ENCODE measurements at regions not wholly inside any gene's neighbourhood (a gene's known extent, or its start where the extent isn't known, plus 50 kb on each side); places are given as distances from the start of the nearest gene placed in this dataset.
"Not testable (repeated sequence)": the region's sequence is repeated elsewhere in the genome, so short reads cannot be mapped to it uniquely, and the experiment has no call there.

- Histone ChIP-seq H3K27me3 (replicated peaks; ENCODE audit: control insufficient read depth, insufficient read depth, low read length, poor library complexity, severe bottlenecking) (no peaks in the 10 kb centered on the region), H3K4me1 (ENCODE audit: control insufficient read depth, insufficient read depth, low read length, poor library complexity, severe bottlenecking) (peaks cover under 1% of the 10 kb centered on the region), H3K36me3 (ENCODE audit: control insufficient read depth, insufficient read depth, low read length) (no peaks in the 10 kb centered on the region), H3K27ac (ENCODE audit: insufficient read depth, low read length, poor library complexity, severe bottlenecking) (no peak overlapping the region), H3K4me3 (ENCODE audit: insufficient read depth, low read depth, low read length, poor library complexity, severe bottlenecking) (no peak overlapping the region), H3K9me3 (ENCODE audit: control insufficient read depth, low read length) (no peaks in the 10 kb centered on the region)
- DNase-seq: no peak
These were observed 91.1 kb upstream of the CLPB start for GRCh38 chr11:72525466-72525865.

DNA sequence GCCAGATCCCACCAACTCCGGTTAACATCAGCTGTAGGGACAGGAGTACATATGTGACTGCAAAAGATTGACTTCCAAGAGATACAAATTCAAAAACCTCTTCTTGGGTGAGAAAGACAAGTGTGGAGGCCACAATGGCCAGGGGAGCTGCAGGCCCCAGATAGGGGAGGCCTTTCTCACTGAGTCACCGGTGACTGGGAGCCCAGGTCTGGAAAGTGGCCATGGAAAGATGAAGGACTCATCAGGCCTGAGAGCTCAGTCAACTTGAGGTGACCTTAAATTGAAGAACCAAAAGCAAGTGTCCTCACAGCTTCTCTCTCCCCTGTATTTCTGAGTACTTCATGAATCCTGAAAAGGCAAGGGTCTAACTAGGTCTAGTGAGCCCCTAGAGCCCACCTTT is 90.4 kb upstream of the CLPB start:
- DNase-seq: no peak
- Histone ChIP-seq H3K4me1 (ENCODE audit: control insufficient read depth, insufficient read depth, low read length, poor library complexity, severe bottlenecking) (peaks cover 7% of the 10 kb centered on the region), H3K4me3 (ENCODE audit: insufficient read depth, low read depth, low read length, poor library complexity, severe bottlenecking) (no peak overlapping the region), H3K27me3 (replicated peaks; ENCODE audit: control insufficient read depth, insufficient read depth, low read length, poor library complexity, severe bottlenecking) (no peaks in the 10 kb centered on the region), H3K36me3 (ENCODE audit: control insufficient read depth, insufficient read depth, low read length) (no peaks in the 10 kb centered on the region), H3K9me3 (ENCODE audit: control insufficient read depth, low read length) (no peaks in the 10 kb centered on the region), H3K27ac (ENCODE audit: insufficient read depth, low read length, poor library complexity, severe bottlenecking) (no peak overlapping the region)

GRCh38 chr11:72523991-72524390 is 89.7 kb upstream of the CLPB start:
- Histone ChIP-seq H3K9me3 (ENCODE audit: control insufficient read depth, low read length) (no peaks in the 10 kb centered on the region), H3K27ac (ENCODE audit: insufficient read depth, low read length, poor library complexity, severe bottlenecking) (no peak overlapping the region), H3K4me1 (ENCODE audit: control insufficient read depth, insufficient read depth, low read length, poor library complexity, severe bottlenecking) (peaks cover 10% of the 10 kb centered on the region), H3K27me3 (replicated peaks; ENCODE audit: control insufficient read depth, insufficient read depth, low read length, poor library complexity, severe bottlenecking) (no peaks in the 10 kb centered on the region), H3K36me3 (ENCODE audit: control insufficient read depth, insufficient read depth, low read length) (no peaks in the 10 kb centered on the region), H3K4me3 (ENCODE audit: insufficient read depth, low read depth, low read length, poor library complexity, severe bottlenecking) (no peak overlapping the region)
- DNase-seq: no peak

DNA sequence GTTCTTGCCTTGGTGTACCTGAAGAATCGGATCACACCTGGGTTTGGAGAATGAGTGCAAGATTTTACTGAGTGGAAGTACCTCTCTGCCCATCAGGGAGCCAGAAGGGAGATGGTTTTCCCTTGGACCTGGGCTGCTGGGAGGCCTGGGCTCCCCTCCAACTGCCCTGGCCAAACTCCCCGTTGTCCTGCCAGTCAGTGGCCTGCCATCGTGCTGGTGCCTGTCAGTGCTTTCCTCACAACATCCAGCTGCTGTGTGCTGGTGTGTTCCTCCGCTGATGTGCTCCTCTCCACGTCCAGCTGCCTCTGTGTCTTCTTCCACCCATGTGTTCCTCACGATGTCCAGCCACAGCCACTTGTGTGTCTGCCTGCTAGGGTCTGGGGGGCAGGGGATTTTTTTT is 87.9 kb upstream of the CLPB start:
- no peak for DNase-seq
- H3K36me3 ChIP-seq (ENCODE audit: control insufficient read depth, insufficient read depth, low read length): no peaks in the 10 kb centered on the region
- H3K9me3 ChIP-seq (ENCODE audit: control insufficient read depth, low read length): no peaks in the 10 kb centered on the region
- no peaks in the 10 kb centered on the region for H3K27me3 ChIP-seq (replicated peaks; ENCODE audit: control insufficient read depth, insufficient read depth, low read length, poor library complexity, severe bottlenecking)
- no peak overlapping the region for H3K27ac ChIP-seq (ENCODE audit: insufficient read depth, low read length, poor library complexity, severe bottlenecking)
- no peak overlapping the region for H3K4me3 ChIP-seq (ENCODE audit: insufficient read depth, low read depth, low read length, poor library complexity, severe bottlenecking)
- H3K4me1 ChIP-seq (ENCODE audit: control insufficient read depth, insufficient read depth, low read length, poor library complexity, severe bottlenecking): peaks cover 10% of the 10 kb centered on the region

DNA sequence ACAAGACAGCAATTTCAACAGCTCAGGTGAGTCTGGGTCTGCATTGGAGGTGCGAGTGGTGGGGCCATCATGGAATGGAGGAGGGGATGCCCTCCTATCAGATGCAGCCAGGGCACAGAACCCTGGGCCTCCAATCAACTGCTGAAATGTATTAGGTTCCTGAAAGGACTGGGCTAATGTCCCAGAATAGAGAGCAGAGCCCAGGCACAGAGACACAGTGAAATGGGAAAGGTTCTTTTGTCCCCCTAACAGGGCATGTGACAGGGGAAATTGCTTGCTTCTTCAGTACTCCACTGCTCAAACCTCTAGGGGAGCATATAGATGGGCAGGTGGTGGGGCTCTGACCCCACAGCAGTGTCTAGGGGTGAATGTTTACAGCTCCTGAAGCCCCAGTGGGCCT is 87.3 kb upstream of the CLPB start:
- Histone ChIP-seq H3K27me3 (replicated peaks; ENCODE audit: control insufficient read depth, insufficient read depth, low read length, poor library complexity, severe bottlenecking) (no peaks in the 10 kb centered on the region), H3K4me1 (ENCODE audit: control insufficient read depth, insufficient read depth, low read length, poor library complexity, severe bottlenecking) (peaks cover 10% of the 10 kb centered on the region), H3K4me3 (ENCODE audit: insufficient read depth, low read depth, low read length, poor library complexity, severe bottlenecking) (no peak overlapping the region), H3K9me3 (ENCODE audit: control insufficient read depth, low read length) (no peaks in the 10 kb centered on the region), H3K36me3 (ENCODE audit: control insufficient read depth, insufficient read depth, low read length) (no peaks in the 10 kb centered on the region), H3K27ac (ENCODE audit: insufficient read depth, low read length, poor library complexity, severe bottlenecking) (no peak overlapping the region)
- no peak for DNase-seq

DNA sequence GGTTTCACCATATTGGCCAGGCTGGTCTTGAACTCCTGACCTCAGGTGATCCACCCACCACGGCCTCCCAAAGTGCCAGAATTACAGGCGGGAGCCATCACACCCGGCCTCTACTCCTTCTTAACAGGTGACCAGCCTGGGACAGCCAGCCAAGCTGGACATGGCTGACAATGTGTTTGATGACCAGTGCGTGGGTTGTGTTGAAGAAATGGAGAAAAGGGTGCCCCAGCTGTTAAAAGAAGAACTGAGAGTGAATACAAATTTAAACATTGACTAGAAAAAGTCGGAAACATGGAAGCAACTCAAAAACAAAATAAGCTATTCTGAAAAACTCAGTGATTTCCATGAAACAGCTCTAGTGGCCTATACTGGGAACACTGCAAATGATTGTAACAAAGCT is 86.5 kb upstream of the CLPB start:
- Histone ChIP-seq H3K36me3 (ENCODE audit: control insufficient read depth, insufficient read depth, low read length) (no peaks in the 10 kb centered on the region), H3K9me3 (ENCODE audit: control insufficient read depth, low read length) (no peaks in the 10 kb centered on the region), H3K27me3 (replicated peaks; ENCODE audit: control insufficient read depth, insufficient read depth, low read length, poor library complexity, severe bottlenecking) (no peaks in the 10 kb centered on the region), H3K4me1 (ENCODE audit: control insufficient read depth, insufficient read depth, low read length, poor library complexity, severe bottlenecking) (peaks cover 10% of the 10 kb centered on the region), H3K4me3 (ENCODE audit: insufficient read depth, low read depth, low read length, poor library complexity, severe bottlenecking) (no peak overlapping the region), H3K27ac (ENCODE audit: insufficient read depth, low read length, poor library complexity, severe bottlenecking) (no peak overlapping the region)
- DNase-seq: no peak

GRCh38 chr11:72519882-72520281 is 85.6 kb upstream of the CLPB start:
- Histone ChIP-seq H3K4me1 (ENCODE audit: control insufficient read depth, insufficient read depth, low read length, poor library complexity, severe bottlenecking) (peaks cover 10% of the 10 kb centered on the region), H3K4me3 (ENCODE audit: insufficient read depth, low read depth, low read length, poor library complexity, severe bottlenecking) (peak overlapping the region; percentile 58), H3K27ac (ENCODE audit: insufficient read depth, low read length, poor library complexity, severe bottlenecking) (peak overlapping the region; percentile 37)
- not testable (repeated sequence) for DNase-seq; H3K27me3 ChIP-seq (replicated peaks; ENCODE audit: control insufficient read depth, insufficient read depth, low read length, poor library complexity, severe bottlenecking); H3K36me3 ChIP-seq (ENCODE audit: control insufficient read depth, insufficient read depth, low read length); H3K9me3 ChIP-seq (ENCODE audit: control insufficient read depth, low read length)

DNA sequence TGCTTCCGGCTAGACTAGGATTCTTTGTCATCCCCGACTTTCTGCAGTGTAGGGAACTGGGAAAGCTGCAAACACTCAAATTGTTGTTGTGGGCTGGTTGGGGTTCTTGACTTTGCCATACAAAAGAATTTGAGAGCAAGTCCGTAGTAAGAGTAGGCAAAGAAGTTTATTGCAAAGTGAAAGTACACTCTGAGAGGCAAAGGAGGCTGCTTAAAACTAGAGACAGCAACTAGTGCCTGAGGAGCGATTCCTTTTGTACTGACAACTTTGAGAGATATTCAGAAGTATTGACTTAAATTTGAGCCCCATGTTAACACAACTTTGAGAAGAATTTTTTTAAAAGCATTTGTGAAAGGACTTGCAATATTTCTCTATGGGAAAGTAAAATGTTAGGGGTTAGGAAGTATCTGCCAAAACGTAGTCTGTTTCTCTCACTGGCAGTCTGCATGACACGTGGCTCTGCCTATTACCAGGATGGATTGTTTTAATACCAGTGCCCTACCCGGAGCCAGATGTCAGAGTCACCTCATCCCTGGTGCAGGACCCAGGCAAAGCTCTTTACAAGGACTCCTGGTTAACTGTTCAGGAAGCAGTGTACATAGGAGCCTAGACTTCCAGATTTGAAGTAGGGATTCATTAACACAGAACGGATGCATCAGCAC is 85.0 kb upstream of the CLPB start:
- H3K9me3 ChIP-seq (ENCODE audit: control insufficient read depth, low read length): no peaks in the 10 kb centered on the region
- peak overlapping the region; percentile 58 for H3K4me3 ChIP-seq (ENCODE audit: insufficient read depth, low read depth, low read length, poor library complexity, severe bottlenecking)
- peak overlapping the region; percentile 37 for H3K27ac ChIP-seq (ENCODE audit: insufficient read depth, low read length, poor library complexity, severe bottlenecking)
- DNase-seq: no peak
- H3K27me3 ChIP-seq (replicated peaks; ENCODE audit: control insufficient read depth, insufficient read depth, low read length, poor library complexity, severe bottlenecking): no peaks in the 10 kb centered on the region
- H3K4me1 ChIP-seq (ENCODE audit: control insufficient read depth, insufficient read depth, low read length, poor library complexity, severe bottlenecking): peaks cover 10% of the 10 kb centered on the region
- H3K36me3 ChIP-seq (ENCODE audit: control insufficient read depth, insufficient read depth, low read length): no peaks in the 10 kb centered on the region

DNA sequence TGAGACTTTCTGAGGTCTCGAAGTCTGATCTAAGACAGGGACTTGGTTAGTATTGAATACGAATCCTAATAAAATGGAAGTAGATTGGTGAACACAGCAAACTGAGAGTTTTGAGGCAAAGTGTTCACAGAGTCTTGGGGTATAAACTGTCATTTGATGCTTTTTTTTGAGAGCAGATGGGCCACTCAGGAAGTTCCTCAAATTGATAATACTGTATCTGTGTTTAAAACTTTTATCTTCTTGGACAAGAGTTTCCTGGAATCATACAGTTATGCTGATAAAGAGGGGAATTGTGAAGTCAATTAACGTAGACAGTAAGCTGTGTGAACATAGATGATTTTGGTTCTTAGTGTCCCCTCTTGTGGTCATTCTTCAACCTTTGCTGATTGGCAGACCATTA is 80.0 kb upstream of the CLPB start:
- no peak overlapping the region for H3K27ac ChIP-seq (ENCODE audit: insufficient read depth, low read length, poor library complexity, severe bottlenecking)
- H3K27me3 ChIP-seq (replicated peaks; ENCODE audit: control insufficient read depth, insufficient read depth, low read length, poor library complexity, severe bottlenecking): no peaks in the 10 kb centered on the region

GRCh38 chr11:72513411-72513810 is 79.1 kb upstream of the CLPB start:
- H3K4me3 ChIP-seq (ENCODE audit: insufficient read depth, low read depth, low read length, poor library complexity, severe bottlenecking): no peak overlapping the region
- H3K27me3 ChIP-seq (replicated peaks; ENCODE audit: control insufficient read depth, insufficient read depth, low read length, poor library complexity, severe bottlenecking): no peaks in the 10 kb centered on the region
- H3K36me3 ChIP-seq (ENCODE audit: control insufficient read depth, insufficient read depth, low read length): no peaks in the 10 kb centered on the region
- no peak for DNase-seq
- H3K9me3 ChIP-seq (ENCODE audit: control insufficient read depth, low read length): no peaks in the 10 kb centered on the region
- no peaks in the 10 kb centered on the region for H3K4me1 ChIP-seq (ENCODE audit: control insufficient read depth, insufficient read depth, low read length, poor library complexity, severe bottlenecking)
- H3K27ac ChIP-seq (ENCODE audit: insufficient read depth, low read length, poor library complexity, severe bottlenecking): no peak overlapping the region

More for the DNA sequence above, 80.0 kb upstream of the CLPB start:
- DNase-seq: no peak
- Histone ChIP-seq H3K4me1 (ENCODE audit: control insufficient read depth, insufficient read depth, low read length, poor library complexity, severe bottlenecking) (no peaks in the 10 kb centered on the region), H3K9me3 (ENCODE audit: control insufficient read depth, low read length) (no peaks in the 10 kb centered on the region), H3K36me3 (ENCODE audit: control insufficient read depth, insufficient read depth, low read length) (no peaks in the 10 kb centered on the region), H3K4me3 (ENCODE audit: insufficient read depth, low read depth, low read length, poor library complexity, severe bottlenecking) (no peak overlapping the region)

Measured in effector memory CD4-positive, alpha-beta T cell (primary cell).